ENCODE measurements at regions not wholly inside any gene's neighbourhood (a gene's known extent, or its start where the extent isn't known, plus 50 kb on each side); places are given as distances from the start of the nearest gene placed in this dataset.

DNA sequence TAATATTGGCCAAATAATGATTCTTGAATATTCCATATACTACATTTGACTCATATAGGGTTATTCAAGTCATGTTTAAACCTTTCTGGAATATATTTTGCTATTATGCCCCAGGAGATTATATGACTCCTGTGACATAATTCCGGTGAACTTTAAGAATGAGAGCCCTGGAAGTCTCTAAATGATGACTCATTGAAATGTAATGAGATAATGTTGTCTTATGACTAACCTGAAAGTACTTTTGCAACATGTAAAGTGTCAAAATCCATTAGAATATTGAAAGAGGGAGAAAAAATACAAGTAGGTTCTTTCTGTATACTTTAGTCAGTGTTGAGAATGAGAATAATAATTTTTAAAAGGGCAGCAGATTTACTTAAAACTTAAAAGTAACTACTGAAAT is 830.4 kb downstream of the MAT2B start:
- DNase-seq (no peak), ATAC-seq (replicated peaks) (no peak)
- H3K4me1 Mint-ChIP-seq (ENCODE audit: low read depth in 2 of 2), result no peaks in the 10 kb centered on the region
- no peaks in the 10 kb centered on the region for H3K27me3 Mint-ChIP-seq
- no peak overlapping the region for H3K27ac Mint-ChIP-seq
- H3K9me3 Mint-ChIP-seq, result peaks cover 0 to 6% of the 10 kb centered on the region in 2 donors
- no peak overlapping the region for H3K4me3 Mint-ChIP-seq
- no peaks in the 10 kb centered on the region for H3K36me3 Mint-ChIP-seq (ENCODE audit: insufficient read depth)

DNA sequence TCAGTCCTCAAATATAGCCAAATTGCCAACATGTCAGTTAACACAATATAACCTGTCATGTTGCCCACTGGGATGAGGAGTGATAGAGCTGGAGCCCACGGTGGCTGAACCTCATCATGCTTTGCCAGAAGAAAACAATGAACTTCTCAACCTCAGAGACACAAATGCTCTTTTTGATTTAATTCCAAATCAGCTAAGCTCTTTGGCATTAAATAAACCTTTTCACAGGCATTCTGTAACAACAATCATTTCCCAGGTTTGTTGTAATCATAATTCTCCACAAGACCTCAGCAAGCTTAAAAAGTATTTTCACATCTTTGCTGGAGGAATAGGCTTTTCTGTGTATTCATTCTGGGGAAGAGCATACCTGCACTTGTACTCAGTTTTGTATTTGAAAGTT is 830.9 kb downstream of the MAT2B start:
- no peaks in the 10 kb centered on the region for H3K36me3 Mint-ChIP-seq (ENCODE audit: insufficient read depth)
- no peaks in the 10 kb centered on the region for H3K4me1 Mint-ChIP-seq (ENCODE audit: low read depth in 2 of 2)
- DNase-seq (no peak), ATAC-seq (replicated peaks) (no peak)
- no peak overlapping the region for H3K27ac Mint-ChIP-seq
- H3K4me3 Mint-ChIP-seq, result no peak overlapping the region
- H3K27me3 Mint-ChIP-seq, result no peaks in the 10 kb centered on the region
- H3K9me3 Mint-ChIP-seq, result peaks cover 0 to 6% of the 10 kb centered on the region in 2 donors

DNA sequence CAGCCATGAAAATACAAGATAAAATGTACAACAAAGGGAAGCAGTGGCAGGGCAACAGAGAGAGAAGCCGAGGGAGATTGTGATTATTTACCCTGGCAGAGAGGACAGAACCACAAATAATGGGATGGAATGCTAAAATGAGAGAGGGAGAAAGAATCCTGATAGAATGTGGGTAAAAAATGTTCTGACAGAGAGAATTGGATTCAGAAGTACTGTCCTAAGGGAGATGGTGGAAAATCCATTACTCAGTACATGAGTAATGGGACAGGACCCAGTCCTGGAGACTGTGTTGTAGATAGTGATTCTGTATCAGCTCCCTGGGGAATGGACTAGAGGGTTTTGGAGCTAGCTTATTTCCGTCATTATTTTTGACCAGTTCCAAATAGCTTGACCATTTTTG is 831.5 kb downstream of the MAT2B start:
- no peak overlapping the region for H3K27ac Mint-ChIP-seq
- no peaks in the 10 kb centered on the region for H3K36me3 Mint-ChIP-seq (ENCODE audit: insufficient read depth)
- H3K4me3 Mint-ChIP-seq, result no peak overlapping the region
- ATAC-seq (replicated peaks) (no peak), DNase-seq (no peak)
- H3K27me3 Mint-ChIP-seq, result no peaks in the 10 kb centered on the region
- H3K4me1 Mint-ChIP-seq (ENCODE audit: low read depth in 2 of 2), result no peaks in the 10 kb centered on the region
- H3K9me3 Mint-ChIP-seq, result peaks cover 0 to 6% of the 10 kb centered on the region in 2 donors

DNA sequence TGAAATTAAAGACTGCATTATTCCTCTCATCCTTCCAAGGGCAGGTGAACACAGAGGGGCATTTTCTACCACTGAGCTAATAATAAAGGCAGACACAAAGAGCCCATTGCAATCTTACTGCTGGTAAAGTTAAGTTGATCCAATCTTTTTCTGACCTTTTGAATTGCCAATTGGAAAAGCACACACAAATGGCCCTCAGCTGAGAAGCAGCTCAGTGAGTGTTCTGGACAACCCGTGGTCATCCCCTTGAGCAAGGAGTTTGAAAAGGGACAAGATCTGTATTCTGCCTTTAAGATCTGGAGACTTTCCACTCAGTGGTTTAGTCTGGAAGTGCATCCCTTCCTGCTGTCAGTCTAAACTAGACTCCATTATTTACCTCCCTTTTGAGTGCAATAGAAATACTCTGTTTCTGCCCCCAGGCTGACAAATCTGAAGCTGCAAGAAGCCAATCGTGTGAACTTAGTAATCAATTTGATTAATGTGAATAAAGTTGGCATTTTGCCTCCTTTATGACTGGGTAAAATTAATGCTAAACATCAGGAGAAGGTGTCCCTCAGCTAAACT is 835.7 kb downstream of the MAT2B start:
- no peaks in the 10 kb centered on the region for H3K4me1 Mint-ChIP-seq (ENCODE audit: low read depth in 2 of 2)
- peaks cover 3% of the 10 kb centered on the region for H3K36me3 Mint-ChIP-seq (ENCODE audit: insufficient read depth)
- H3K9me3 Mint-ChIP-seq, result peaks cover 0 to 6% of the 10 kb centered on the region in 2 donors
- no peak overlapping the region for H3K27ac Mint-ChIP-seq
- no peaks in the 10 kb centered on the region for H3K27me3 Mint-ChIP-seq
- DNase-seq, result no peak
- H3K4me3 Mint-ChIP-seq, result no peak overlapping the region
- ATAC-seq (replicated peaks), result no peak

DNA sequence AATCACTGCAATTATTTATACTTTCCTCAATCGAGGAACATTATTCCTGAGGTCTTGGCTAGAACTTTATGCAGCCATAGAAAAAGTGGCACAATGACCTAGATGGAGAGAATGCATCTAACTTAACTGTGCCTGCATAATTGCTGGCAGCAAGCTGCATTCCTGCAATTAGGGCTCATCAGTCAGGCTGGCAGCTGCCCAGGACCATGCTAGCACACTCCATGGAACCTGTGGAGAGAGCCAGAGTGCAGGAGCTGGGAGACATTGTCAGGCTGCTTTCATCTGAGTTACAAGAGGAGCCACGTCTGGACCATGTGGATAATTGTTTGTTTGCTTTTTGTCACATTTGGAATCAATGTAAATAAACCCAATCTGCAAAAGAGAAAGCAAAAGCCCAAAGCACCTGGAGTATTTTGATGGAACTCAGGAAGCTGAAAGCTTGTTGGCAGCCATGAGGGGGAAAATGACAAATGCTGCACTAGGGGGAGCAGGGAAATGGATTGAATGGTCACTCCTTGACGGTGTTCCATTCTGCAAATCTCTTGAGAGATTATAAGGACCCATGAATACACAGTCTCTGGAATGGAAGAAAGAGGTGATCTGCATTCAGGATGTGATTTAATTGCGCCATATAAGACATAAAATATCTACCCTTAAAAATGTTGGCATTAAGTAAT is 839.9 kb downstream of the MAT2B start:
- Mint-ChIP-seq H3K36me3 (ENCODE audit: insufficient read depth) (peaks cover 3% of the 10 kb centered on the region), H3K9me3 (peaks cover 0 to 6% of the 10 kb centered on the region in 2 donors), H3K27me3 (no peaks in the 10 kb centered on the region), H3K4me1 (ENCODE audit: low read depth in 2 of 2) (no peaks in the 10 kb centered on the region), H3K4me3 (no peak overlapping the region), H3K27ac (no peak overlapping the region)
- no peak for DNase-seq
- no peak for ATAC-seq (replicated peaks)

DNA sequence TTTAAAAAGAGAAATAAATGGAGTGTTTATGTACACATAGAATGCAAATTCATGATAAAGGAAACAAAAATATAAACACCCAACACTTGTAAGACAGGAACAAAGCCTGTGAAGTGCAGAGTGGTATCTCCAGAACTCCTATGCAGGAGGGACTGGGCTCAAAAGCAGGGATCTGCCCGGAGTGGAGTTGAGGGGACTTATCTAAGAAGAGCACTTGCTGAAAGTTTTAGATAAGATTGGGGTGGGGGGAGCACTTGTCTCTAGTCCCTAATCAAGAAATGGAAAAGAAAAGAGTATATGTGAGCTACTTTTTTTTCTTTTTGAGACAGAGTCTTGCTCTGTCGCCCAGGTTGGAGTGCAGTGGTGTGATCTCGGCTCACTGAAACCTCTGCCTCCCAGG is 840.4 kb downstream of the MAT2B start:
- H3K27me3 Mint-ChIP-seq, result no peaks in the 10 kb centered on the region

DNA sequence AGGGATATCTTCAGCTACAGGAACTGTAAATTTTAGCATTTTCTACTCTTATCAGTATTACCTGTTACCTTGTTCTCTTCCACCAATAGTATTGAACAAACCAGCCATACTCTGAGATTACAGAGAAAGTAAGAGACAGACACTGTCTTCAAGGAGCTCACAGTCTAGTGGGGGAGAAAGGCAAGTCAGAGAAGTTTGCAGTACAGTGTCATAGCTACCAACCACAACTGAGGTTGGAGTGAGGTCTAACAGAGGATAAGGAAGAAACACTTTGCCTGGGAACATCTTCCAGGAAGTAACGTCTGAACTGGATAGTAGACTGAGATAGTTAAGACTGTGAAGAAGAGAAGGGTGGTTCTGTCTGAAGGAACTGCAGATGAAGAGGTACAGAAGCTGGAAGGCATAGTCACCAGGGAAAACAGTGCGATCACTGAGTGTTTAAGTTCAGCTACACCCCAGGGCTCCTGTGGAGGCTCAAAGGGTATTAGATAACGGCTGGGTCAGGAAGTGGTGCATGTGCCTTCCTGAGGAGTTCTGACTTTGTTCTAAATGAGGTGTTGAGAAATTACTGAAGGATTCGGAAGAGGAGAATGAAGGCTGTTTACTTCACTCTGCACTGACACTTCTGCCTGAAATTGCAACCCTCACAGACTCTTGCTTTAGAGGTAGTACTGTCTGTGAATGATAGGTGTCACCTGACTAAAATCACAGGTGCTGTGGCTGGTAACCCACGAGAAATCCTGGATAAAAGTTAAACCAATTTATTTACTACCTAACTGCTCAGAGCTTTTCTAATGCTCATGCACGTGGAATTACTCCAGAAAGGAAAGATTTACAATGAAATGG is 841.6 kb downstream of the MAT2B start:
- no peak overlapping the region for H3K4me3 Mint-ChIP-seq

More for the DNA sequence above, 840.4 kb downstream of the MAT2B start:
- H3K9me3 Mint-ChIP-seq, result peaks cover 0 to 11% of the 10 kb centered on the region in 2 donors
- no peaks in the 10 kb centered on the region for H3K4me1 Mint-ChIP-seq (ENCODE audit: low read depth in 2 of 2)
- DNase-seq (no peak), ATAC-seq (replicated peaks) (no peak)
- peaks cover 3% of the 10 kb centered on the region for H3K36me3 Mint-ChIP-seq (ENCODE audit: insufficient read depth)
- no peak overlapping the region for H3K27ac Mint-ChIP-seq
- H3K4me3 Mint-ChIP-seq, result no peak overlapping the region

DNA sequence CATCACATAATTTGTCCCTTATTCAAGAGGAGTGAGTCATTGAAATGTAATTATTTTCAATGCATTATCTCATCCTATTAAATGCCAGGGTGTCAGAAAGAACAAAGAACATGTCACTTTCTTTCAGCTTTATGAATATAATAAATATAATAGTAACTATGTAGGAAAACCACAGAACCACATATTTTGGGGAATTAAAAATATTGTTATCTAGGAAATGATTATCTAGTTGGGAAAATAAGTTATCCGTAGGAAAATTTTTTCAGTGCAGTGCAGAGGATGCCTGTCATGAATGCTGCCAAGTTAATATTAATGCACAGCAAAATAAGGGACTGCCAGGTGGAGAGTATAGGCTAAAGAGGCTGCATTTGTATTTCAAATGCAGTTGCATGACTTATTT is 844.8 kb downstream of the MAT2B start:
- H3K27ac Mint-ChIP-seq, result no peak overlapping the region
- H3K4me3 Mint-ChIP-seq, result no peak overlapping the region
- H3K36me3 Mint-ChIP-seq (ENCODE audit: insufficient read depth), result no peaks in the 10 kb centered on the region
- H3K27me3 Mint-ChIP-seq, result no peaks in the 10 kb centered on the region
- peaks cover 0 to 11% of the 10 kb centered on the region in 2 donors for H3K9me3 Mint-ChIP-seq
- H3K4me1 Mint-ChIP-seq (ENCODE audit: low read depth in 2 of 2), result no peaks in the 10 kb centered on the region
- DNase-seq (no peak), ATAC-seq (replicated peaks) (no peak)

More for the DNA sequence above, 841.6 kb downstream of the MAT2B start:
- no peak overlapping the region for H3K27ac Mint-ChIP-seq
- peaks cover 0 to 11% of the 10 kb centered on the region in 2 donors for H3K9me3 Mint-ChIP-seq
- H3K27me3 Mint-ChIP-seq, result no peaks in the 10 kb centered on the region
- no peaks in the 10 kb centered on the region for H3K4me1 Mint-ChIP-seq (ENCODE audit: low read depth in 2 of 2)
- H3K36me3 Mint-ChIP-seq (ENCODE audit: insufficient read depth), result peaks cover 3% of the 10 kb centered on the region
- ATAC-seq (replicated peaks) (no peak), DNase-seq (no peak)

DNA sequence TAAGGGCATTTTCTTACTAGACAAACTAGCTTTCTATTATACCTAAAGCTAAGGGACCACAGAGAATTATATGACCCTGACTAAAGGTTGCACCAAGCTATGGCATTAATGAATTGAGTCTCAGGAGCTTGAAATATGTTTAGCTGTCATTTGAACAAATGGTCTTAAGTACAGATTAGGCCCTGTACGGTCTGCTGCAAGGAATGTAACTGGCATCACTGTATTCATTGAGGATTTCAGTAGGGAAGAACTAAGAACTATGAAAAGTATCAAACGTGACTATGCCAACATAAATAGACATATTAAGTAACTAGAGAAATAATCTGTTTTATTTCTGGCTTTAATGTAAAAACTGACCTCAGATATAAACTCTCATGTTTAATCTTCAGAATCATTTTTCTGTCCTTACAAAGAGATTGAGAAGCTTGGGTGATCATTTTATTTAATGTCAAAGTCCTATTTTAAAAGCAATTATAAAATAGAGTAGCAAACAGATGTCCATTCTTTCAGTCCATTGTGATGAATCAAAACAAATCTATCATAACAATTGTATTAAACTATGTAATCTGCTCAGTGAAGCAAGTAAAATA is 845.9 kb downstream of the MAT2B start:
- no peaks in the 10 kb centered on the region for H3K4me1 Mint-ChIP-seq (ENCODE audit: low read depth in 2 of 2)
- H3K4me3 Mint-ChIP-seq, result no peak overlapping the region
- peaks cover 0 to 9% of the 10 kb centered on the region in 2 donors for H3K9me3 Mint-ChIP-seq
- H3K27ac Mint-ChIP-seq, result no peak overlapping the region
- no peaks in the 10 kb centered on the region for H3K36me3 Mint-ChIP-seq (ENCODE audit: insufficient read depth)
- ATAC-seq (replicated peaks), result no peak
- DNase-seq, result no peak
- no peaks in the 10 kb centered on the region for H3K27me3 Mint-ChIP-seq

DNA sequence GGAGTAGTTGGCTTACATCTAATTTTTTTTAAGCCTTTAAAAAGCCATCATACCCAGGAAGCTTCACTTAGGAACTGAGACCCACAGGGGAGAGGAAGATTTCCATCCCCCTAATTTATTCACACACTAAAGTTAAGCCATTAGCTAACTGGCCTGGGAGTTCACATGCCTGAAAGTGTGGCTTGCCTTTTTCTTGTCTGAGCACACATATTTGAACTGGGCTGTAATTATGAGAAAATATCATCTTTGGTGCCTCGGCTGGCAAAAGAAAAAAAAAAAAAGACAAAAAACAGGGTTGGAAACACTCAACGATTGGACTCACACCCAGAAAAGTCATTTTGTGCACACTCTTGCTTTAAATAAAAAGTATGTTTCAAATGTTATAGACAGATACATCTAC is 847.3 kb downstream of the MAT2B start:
- no peaks in the 10 kb centered on the region for H3K36me3 Mint-ChIP-seq (ENCODE audit: insufficient read depth)
- no peak for DNase-seq
- no peaks in the 10 kb centered on the region for H3K4me1 Mint-ChIP-seq (ENCODE audit: low read depth in 2 of 2)
- no peaks in the 10 kb centered on the region for H3K27me3 Mint-ChIP-seq
- peaks cover 0 to 8% of the 10 kb centered on the region in 2 donors for H3K9me3 Mint-ChIP-seq
- no peak for ATAC-seq (replicated peaks)
- H3K4me3 Mint-ChIP-seq, result no peak overlapping the region
- H3K27ac Mint-ChIP-seq, result no peak overlapping the region

DNA sequence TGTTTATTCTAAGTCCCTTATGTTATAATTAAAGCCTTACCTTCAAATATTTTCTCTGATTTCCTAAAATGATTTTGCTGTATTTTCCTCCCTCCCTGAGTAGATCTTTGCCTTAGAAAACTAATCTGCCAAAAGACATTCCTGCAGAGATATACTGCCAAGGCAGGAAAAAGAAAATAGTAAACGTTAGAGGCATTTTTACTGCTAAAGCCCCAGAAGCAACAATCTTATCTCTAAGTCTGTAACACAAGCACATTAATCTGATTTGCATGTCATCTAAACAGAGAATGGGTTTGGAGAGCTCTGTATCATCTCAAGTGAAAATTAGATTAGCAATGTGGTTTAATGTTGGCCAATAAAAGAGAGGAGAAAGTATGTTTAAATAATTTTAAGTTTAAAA is 847.7 kb downstream of the MAT2B start:
- no peaks in the 10 kb centered on the region for H3K4me1 Mint-ChIP-seq (ENCODE audit: low read depth in 2 of 2)
- peaks cover 0 to 8% of the 10 kb centered on the region in 2 donors for H3K9me3 Mint-ChIP-seq
- no peaks in the 10 kb centered on the region for H3K27me3 Mint-ChIP-seq
- H3K4me3 Mint-ChIP-seq, result no peak overlapping the region
- no peak for ATAC-seq (replicated peaks)
- no peak for DNase-seq
- H3K27ac Mint-ChIP-seq, result no peak overlapping the region
- H3K36me3 Mint-ChIP-seq (ENCODE audit: insufficient read depth), result no peaks in the 10 kb centered on the region

DNA sequence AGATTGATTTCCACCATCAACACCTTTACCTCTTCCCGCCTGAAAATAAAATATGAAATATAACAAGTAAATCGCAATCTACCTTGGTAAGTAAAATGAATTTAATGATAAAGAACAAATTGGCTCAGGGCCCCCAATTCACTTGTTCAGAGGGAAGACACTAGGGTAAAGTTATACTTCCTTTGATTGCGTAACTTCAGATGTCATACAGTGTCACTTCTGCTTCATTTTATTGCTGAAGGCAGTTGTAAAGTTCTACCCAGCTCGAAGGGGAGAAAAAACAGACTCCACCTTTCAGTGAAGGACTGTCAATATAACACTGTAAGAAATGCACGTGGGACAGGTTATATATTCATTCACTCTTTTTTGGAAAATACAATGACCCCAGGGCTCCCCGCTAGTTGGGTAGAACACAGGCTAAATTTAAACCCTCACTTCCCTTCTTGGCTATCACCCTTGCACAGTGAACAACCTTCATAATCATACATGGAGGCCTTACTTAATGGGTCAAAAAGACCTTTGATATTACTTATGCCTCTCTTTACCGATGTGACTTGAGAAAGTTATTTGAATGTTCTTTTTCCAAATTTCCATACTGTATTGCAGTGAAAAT is 848.8 kb downstream of the MAT2B start:
- peaks cover 0 to 8% of the 10 kb centered on the region in 2 donors for H3K9me3 Mint-ChIP-seq
- no peaks in the 10 kb centered on the region for H3K27me3 Mint-ChIP-seq
- no peaks in the 10 kb centered on the region for H3K4me1 Mint-ChIP-seq (ENCODE audit: low read depth in 2 of 2)
- no peak overlapping the region for H3K4me3 Mint-ChIP-seq
- no peak overlapping the region for H3K27ac Mint-ChIP-seq
- DNase-seq, result no peak
- ATAC-seq (replicated peaks), result no peak
- H3K36me3 Mint-ChIP-seq (ENCODE audit: insufficient read depth), result no peaks in the 10 kb centered on the region

DNA sequence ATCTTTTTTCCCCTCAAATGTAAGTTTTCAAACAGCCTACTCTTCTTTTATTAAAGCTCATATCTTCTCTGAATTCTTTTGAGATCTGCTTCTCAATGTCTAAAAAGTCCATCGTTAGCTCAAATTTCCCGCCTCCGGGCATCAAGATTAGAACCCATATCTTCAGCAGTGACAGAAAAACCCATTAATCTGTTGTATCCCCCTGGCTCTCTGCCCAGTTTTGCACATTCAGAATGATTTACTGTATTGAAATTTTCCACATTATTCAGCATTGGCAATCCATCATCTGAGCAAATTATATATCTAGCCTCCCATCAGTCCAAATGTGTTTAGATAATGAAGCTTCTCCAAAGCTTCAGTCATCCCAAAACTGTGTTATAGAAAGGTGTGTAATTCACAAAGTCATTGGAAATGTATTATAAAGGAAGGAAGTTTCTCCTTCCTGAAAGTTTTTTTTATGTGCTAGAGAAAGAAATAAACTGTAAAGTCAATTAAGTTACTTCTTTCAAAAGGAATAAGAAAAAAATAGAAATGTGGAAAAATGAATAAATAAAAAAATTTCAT is 849.9 kb downstream of the MAT2B start:
- H3K36me3 Mint-ChIP-seq (ENCODE audit: insufficient read depth), result no peaks in the 10 kb centered on the region
- H3K9me3 Mint-ChIP-seq, result peaks cover 0 to 10% of the 10 kb centered on the region in 2 donors

More for the DNA sequence above, 849.9 kb downstream of the MAT2B start:
- no peak overlapping the region for H3K27ac Mint-ChIP-seq
- H3K4me1 Mint-ChIP-seq (ENCODE audit: low read depth in 2 of 2), result no peaks in the 10 kb centered on the region
- H3K27me3 Mint-ChIP-seq, result no peaks in the 10 kb centered on the region
- ATAC-seq (replicated peaks) (no peak), DNase-seq (no peak)
- H3K4me3 Mint-ChIP-seq, result no peak overlapping the region

Data from effector memory CD8-positive, alpha-beta T cell (primary cell).